ENCODE measurements at regions not wholly inside any gene's neighbourhood (a gene's known extent, or its start where the extent isn't known, plus 50 kb on each side); places are given as distances from the start of the nearest gene placed in this dataset.

DNA sequence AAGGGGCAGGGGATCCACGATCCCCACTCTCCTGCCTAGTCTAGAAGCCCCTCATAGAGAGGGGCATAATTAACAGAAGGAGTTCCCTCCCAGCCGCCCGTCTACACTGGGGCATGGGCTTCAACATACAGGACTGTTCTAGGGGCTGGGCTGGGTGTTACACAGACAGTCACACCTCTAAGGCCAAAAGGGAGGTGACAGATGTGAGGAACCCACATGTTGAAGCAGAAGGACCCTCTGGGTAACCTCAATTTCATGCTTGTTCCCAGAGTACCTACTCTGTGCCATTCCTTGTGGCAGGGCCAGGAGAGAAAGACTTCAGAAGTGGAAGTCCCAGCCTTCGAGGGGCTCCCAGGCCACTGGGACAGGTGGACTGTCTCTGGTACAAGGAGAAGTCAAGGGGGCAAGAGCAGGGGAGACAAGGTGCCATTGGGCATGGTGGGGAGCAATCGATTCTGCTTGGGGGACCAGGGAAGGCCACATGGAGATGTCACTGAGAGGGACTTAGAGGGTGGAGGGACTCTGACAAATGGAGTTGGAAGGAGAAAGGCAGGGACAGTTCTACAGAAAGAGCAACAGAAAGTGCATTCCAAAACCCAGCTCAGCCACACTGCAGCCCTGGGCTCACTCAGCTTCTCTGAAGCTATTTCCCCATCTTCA lies 71.3 kb downstream of the CPN2 start:
- TF ChIP-seq CTCF (IDR thresholded peaks at IDR 0.05) (no peak), POLR2A (IDR thresholded peaks at IDR 0.05) (no peak), POLR2AphosphoS5 (IDR thresholded peaks at IDR 0.05) (no peak)
